ENCODE measurements at regions not wholly inside any gene's neighbourhood (a gene's known extent, or its start where the extent isn't known, plus 50 kb on each side); places are given as distances from the start of the nearest gene placed in this dataset.

DNA sequence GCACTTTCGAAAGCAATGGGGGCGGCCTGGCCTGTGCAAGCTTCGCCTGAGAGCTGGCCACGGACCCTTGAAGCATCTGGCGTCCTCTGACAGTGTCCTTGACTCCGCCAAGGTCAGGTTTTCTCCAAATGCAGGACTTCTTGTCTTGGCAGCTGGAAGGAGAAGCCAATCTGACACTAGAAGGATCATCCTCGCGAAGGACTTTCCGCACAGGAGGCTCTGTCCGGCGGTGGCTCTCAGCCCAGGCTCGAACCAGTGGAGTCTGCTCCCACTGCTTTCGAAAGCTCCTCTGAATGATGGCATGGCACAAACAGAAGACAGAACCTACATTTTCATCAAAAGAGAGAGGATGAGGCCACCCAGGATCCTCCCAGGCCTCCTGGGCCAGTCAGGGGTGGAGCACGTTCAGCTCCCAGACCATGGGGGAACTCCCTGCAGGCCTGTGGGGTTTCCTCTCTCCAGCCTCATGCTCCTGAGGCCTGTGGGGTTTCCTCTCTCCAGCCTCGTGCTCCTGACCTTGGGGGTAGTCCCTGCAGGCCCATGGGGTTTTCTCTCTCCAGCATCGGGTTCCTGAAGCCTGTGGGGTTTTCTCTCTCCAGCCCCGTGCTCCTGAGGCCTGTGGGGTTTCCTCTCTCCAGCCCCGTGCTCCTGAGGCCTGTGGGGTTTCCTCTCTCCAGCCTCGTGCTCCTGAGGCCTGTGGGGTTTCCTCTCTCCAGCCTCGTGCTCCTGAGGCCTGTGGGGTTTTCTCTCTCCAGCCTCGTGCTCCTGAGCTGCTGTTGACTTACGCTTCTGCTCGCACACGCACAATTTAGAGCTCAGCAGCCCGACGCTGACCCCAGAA is 396.5 kb upstream of the SALL3 start:
- DNase-seq = no peak

DNA sequence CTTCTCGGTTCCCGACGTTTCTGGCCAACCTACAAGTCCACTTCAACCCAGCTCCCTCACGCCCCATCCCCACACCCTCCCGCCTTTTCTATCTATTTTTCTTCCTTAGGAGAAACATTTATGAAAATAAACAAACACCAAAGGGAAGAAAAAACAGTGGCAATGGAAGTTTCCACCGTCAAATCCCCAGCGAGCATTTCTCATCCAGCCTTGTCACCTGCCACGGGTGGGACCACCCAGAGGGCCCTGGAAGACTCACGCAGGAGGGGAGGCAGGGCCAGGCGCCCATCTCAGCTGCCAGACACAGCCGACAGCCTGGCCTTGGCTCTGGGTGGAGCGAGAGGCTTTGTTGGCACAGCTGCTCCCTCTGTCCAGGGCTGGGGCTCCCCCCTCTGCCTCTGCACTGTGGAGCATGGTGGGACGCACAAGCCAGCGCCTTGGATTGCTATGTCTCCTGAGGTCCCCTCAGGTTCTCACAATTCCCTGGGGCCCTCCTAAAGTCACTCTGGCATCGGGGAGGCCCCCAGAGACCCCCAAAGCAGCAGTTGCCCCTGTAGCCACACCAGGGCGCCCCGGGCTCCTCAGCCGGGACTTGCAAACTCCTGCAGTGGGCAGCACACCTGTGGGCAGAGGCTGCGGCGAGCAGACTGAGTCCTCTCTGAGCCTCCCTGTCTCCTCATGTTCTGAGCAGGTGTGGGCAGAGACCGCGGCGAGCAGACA is 395.7 kb upstream of the SALL3 start:
- no peak for DNase-seq

DNA sequence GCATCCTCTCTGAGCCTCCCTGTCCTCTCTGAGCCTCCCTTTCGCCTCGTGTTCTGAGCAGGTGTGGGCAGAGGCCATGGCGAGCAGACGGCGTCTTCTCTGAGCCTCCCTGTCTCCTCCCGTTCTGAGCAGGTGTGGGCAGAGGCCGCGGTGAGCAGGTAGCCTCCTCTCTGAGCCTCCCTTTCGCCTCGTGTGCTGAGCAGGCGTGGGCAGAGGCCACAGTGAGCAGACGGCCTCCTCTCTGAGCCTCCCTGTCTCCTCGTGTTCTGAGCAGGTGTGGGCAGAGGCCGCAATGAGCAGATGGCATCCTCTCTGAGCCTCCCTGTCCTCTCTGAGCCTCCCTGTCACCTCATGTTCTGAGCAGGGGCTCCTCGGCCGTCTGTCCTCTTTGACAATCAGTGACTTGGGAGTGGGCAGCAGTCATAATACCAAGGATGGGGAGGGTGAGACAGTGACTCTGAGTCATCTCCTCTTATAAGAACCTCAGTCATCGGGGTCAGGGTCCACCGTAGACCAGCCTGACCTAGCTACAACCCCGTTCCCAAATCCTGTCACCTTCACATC is 395.1 kb upstream of the SALL3 start:
- no peak for DNase-seq

DNA sequence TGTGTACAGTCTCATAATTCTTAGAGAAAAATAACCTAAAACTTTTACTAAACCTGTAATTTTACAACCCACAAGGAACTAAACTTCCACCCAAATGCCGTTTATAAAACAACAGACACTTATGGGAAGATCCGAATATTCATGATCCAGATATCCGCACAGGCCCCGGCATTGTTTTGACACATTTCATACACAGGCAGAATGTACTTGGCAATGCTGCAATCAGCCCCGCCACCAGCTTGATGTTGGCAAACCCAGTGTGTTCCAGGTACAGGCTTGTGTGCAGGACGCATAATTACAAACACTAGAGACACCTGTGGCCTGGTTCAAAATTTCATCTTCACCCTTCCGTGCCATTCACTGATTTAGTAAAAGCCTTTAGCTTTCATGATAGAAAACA is 393.0 kb upstream of the SALL3 start:
- DNase-seq = no peak

DNA sequence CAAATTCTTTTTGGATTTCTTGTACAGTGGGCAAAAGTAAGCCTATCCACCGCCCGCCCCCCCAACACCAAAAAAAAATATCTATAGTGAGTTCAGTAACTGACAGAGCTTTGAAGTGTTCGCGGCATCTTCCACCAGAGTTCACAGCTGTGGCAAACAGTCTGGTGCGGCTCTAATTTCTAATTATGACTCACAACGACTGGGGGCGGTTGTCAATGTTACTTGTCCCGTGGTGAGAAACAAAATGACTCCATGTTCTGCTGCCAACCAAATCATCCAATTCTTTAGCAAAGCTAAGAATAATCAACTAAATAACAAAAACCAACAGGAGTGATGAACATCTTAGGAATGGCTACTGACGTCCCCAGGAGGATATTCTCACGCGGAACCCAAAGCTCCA is 392.5 kb upstream of the SALL3 start:
- no peak for DNase-seq

DNA sequence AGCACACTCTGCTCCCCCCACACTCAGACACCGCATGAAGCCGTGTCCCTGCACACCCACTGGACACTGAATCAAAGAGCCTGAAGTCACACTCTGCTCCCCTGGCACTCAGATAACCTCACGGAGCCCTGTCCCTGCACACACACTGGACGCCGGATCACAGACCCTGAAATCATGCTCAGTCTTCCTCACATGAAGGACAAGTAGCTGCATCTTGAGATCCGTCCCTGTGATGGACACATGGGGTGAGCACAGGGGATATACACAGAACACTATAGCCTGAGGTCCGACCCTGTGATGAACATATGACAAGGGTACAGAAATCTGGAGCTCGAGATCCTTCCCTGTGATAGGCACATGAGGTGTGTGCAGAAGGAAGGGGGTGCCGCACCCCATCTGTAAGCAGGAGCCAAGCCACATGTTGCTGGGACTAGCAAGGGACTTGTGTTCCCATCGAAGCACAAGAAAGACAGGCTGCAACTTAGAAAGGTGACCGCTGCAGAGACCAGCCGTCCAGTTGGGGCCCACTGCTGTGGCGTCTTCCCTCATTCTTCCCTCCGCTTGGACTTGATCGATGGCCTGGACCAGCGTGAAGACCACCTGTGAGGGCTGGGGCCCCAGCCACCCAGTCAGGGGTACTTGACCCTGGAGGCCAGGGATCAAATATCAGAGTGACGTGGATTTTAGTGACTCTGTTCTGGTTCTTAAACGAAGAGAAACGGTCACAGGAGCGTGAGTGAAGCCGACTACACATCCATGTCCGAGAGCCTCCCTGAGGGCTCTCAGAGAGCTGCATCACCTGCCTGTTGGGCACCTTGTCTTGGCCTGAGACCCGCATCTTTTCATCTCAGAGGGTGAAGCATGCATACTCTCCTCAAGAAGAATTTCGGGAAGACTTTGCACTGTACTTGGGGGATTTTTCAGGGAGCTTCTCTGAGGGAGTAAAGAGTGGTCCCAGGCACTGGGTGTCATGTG is 391.7 kb upstream of the SALL3 start:
- no peak for DNase-seq

DNA sequence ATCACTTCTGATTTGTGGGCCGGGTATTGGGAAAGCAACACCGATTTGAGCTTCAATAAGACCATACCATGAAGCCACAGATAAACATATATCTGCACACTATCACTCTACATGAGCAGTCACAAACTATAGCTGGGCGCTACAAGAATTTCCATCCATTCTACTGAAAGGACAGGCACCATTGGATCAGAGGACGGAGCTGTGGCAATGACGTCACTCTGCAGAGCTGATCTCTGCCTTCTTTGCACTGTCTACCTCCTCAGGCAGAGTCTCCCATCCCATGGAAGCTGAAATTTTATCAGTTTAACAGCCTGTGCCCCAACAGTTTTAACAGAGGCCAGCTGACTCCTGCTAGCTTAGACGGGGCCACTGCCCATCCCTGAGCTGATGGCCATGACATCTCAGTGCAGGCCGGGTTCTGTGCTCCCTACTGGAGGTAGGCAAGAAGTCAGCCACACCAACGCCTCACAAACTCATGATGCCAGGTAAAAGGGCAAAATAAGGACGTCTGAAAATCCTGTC is 389.6 kb upstream of the SALL3 start:
- DNase-seq = no peak

DNA sequence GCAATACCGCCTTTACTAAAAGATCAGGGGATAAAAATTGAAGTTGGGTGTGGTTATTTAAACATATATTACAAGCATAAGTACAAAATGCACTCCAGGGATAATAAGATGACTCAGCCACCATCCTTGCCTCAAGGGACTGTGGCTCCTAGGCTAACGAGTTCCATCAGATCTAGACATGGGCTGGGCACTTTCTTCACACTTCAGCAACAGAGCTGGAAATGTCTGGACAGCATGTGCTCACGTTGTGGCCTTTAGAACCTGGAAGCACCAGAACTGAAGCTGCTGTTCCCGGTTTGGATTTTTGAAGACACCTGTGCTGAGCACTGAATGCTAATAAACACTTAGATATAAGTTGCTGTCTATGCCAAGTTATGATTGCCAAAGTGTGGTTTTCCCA is 384.2 kb upstream of the SALL3 start:
- no peak for DNase-seq

DNA sequence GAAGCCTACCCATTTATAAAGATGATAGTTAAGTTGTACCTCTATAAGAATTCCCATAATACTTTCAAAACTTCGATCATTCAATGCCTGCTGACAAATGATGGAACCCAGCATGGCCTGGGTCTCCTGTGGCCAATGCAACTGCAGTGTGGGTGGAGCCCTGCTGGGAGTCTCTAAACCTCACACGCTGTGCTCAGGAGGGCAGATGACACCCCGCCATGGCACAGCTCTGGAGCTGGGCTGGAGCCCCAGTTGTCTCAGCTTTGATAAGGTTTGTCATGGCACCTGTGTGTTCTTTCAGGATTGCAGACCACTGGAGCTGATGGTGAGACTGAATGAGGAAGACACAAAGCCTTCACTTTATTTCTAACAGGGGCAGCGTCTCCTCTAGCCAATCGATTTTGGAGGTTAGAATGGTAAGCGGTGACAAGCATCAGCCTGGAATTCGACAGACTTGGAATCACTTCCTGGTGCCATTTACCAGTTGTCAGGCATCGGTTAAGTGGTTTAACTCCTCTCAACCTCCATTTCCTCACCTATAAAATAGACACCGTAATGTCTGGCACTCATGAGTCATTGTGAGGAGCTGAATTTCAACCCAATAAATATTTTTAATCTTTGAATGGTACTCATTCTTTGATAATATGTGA is 383.6 kb upstream of the SALL3 start:
- no peak for DNase-seq

DNA sequence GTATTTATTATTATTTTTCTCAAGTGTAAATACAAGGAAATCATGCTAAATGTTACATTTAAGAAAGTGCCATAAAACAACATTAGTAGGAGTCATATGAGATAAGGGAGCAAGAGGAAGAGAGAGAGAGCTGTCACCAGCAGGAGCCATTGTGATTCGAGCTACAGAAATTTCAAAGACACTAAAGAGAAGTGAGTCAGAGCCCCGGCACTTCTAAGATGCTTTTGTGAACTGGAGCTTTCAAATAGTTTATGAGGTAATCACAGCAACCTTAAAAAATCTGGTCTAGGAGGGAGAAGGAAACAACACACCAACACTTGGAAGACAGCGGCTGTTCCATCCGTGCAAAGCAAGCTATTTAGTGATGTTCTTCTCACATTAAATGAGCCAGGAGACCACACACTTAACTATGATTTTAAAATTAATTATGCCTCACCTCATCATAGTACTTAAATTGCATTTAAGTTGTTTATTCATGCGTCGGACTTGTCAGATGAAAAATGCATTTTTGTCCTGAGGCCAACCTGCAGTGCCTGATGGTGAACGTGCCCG is 382.7 kb upstream of the SALL3 start:
- DNase-seq = no peak

DNA sequence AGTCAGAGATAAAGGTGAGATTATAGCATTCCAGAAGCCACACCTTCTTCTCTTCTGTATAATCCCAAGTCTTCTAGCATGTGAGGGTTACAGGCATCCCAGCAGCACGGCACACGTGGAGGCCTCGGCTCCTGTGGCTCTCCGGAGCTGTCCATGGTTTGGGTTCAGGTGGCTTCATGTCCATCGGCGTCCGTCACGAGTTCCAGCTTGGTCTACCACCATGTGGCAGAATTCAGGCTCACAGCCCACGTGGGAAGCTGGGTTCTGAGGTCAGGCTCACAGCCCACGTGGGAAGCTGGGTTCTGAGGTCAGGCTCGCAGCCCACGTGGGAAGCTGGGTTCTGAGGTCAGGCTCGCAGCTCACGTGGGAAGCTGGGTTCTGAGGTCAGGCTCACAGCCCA is 378.3 kb upstream of the SALL3 start:
- no peak for DNase-seq

DNA sequence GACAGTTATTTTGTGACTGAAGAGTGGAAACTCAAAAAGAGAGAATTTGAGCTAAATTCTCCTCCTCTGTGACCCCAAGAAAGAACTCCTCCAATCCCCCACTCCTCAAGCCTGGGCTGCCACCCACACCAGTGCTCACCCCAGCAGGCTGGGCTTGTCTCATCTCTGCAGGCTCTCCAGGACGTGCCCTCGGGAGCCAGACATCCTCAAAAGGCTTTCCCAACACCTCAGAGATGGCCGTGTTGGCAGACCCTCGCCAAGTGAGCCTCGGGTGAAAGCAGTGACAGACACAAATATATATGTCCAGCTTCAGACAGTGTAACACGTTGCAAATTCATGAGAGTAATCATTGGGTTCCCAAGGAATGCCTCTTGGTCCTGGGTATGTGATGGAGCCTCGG is 377.7 kb upstream of the SALL3 start:
- no peak for DNase-seq

DNA sequence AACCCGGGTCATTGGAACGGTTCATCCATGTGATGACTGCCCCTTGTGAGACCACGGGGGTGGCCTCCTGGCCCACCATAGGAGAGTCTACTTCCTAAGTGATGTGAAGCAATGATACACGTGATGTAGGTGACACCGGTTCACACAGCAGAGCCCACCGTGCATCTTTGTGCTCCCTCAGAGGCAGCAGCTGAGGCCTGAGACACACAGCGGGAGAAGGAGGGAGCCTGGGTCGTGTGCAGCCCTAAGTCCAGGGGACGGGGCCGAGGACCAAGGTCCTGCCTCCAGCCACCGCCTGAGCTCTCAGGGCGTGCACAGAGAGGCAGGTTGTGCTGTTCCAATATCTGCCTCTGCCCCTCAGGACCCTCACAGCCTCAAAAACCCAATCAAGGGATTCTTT is 377.2 kb upstream of the SALL3 start:
- DNase-seq = no peak

DNA sequence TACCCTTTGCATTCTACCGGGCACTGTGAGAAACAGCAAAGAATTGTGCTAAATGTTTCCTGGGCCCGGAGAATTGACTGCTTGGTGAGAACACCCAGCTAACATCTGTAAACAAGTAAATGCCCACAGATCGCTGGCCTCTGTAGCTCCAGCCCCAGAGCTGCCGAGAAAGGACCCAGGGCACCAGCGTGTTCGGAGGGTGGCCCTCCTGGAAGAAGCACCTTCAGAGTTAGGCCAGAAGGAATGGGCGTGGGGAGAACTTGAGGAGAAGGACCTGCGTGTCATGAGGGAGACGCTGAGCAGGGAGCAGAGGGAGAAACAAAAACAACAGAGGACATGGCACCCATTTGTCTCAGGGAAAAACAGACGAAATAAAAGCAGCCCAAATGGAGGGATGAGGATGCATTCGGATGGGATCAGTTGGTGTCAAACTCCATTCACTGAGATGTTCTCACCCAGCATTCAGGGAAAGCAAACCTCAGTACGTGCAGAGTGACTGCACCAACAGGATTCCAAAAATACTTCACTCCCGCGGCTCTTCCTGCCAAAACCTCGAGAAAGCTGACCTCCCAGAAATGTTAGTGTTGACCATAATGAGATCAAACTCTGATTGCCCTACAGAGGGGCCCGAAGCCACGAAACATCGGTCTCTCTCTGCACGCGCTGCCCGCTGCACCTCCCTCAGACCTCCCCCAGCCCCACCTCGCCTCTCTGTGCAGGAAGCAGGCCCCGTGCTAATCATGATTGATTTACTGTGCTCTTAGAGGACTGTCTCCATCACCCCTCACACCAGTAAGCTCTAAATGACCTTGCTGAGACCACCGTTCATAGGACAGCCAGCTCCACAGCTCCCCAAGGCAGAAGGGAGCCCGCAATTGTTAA is 376.3 kb upstream of the SALL3 start:
- no peak for DNase-seq

DNA sequence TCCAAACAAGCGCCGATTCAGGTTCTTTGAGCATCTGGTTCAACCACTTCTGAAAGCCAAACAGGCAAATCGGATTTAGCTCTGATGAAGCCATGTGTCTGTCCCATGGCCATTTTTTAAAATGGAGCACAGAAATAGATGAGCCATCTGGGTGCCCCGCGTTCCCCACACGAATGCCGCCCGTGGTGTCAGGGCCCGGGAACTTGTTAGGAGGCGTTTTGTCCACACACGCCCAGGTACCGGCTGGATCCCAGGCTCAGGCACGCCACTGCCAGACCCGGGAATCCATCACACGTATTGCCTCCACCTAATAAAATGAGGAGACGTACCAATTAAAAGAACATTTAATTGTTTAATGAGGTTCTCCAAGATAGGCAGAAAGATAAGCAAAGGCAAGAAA is 374.4 kb upstream of the SALL3 start:
- DNase-seq = no peak

DNA sequence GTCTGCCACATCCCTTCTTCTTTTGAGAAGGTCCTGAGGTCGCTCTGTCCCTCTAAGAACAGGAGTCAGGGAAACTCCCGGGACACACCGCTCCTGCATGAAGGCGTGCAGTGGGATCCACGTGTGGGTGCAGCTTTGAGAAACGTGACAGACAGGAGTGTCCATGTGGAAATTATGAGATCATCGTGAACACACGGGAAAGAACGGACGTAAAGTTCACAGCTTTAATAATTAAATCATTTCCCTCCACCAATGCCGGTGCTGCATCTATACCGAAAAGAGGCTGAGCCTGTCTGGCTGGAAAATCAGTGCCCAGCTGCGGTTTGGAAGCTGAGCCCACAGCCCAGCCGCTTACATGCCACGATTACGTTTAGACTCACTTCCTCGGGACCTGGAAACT is 372.4 kb upstream of the SALL3 start:
- no peak for DNase-seq

DNA sequence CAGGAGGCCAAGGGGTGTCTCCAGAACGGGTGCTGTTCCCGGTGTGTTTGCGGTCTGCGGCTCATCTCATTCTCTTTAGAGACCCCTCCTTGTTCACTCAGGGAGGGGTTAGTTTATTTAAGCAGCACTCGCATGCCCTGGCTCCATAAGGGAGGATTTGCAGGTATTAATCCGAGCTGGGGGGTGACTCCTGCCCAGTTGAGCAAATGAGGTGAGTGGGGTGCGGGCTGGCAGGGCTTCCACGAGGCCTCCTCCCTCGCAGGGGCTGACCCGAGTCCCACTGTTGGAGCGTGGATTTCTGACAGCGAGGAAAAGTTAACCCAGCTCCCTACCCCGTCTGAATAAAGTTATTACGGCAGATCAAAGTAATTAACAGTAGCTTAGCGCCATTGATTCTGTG is 371.8 kb upstream of the SALL3 start:
- no peak for DNase-seq

DNA sequence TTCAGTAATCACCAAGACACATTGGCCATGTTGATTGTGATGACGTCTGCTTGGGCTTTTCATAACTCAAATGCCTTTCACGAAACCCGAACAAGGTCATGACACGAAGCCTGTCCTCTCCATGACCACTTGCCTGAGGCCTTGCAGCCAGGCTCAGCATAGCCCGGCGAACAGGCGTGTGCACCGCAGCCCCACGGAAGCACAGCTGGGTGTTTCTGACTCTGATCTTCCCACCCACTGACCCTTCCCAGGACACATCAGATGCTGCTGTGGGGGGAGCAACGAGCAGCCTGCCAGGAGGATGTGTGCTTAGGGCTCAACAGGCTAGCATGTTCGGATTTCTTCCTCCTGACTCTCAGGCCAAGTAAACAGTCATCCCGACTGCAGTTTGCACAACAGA is 369.4 kb upstream of the SALL3 start:
- no peak for DNase-seq

DNA sequence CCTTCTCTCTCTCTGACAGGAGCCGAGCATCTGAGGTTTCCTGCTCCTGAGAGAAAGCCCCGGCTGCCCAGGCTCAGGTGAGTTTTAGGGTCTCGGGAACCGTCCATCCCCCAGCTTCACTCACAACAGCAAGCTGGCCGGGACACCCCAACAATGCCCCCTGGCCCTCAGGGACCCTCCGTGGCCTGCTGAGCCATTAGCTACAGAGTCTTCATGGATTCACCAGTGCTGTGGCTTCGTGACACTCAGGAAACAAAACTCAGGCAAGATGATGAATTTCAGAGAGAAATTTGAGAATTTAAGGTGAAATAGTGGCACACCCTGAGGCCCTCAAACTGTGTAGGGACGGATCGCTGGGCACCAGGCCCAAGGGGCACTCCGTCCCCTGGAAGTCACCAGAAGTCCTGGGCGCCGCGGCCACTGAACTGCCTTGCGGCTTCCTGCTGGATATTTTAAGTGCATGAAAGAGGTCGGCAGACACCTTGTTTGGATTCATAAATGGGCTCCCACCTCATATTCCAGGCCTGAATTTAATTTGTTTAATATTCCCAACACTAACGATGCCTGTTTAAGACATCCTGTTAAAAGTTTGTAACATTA is 368.3 kb upstream of the SALL3 start:
- no peak for DNase-seq

DNA sequence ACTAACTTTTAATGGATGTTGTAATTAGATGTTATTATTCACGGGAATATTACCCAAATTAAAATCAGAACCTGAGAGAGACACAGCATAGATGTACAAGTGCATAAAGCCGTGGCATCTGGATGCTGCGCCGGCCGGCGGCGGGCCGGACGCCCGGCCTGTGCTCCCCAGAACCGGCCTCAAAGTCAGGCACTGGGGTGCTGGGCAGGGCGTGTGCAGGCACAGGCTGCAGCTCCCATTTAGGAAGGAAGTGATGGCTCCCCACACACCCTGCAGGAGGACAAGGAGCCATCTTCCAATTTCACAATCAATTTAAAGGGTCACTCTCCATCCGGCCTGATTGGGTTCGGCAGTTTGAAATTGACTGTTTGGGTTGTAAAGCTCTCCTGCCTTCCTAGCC is 367.7 kb upstream of the SALL3 start:
- no peak for DNase-seq

DNA sequence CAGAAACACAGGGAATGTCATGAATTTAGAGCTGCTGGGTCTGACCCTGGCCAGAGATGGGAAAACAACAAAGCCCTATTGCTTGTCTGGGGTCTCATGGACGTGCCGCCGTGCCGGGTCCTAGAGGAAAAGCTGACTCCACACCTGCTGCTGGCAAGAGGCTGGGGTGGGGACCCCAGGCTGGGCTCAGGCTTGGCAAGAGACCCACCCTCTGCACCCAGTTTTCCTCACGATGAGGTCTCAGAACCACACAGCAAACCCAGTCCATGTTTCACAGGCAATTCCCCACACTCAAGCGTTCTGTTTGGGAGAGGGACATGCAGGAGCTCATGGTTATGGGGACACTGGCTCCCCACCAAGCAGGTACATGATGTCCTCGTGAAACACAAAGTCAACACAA is 367.3 kb upstream of the SALL3 start:
- no peak for DNase-seq
